Right ventricle myocardium superior (tissue), 1 donor: ENCODE measurements at regions not wholly inside any gene's neighbourhood (a gene's known extent, or its start where the extent isn't known, plus 50 kb on each side); places are given as distances from the start of the nearest gene placed in this dataset.

Experiments used
- ATAC-seq: fragments of 200-7000 bp; cut with Tn5 transposase; one replicate; pipeline ENCODE4 v1.9.1; 2020; ENCODE audit warnings: mild to moderate bottlenecking; ENCODE audit not compliant: poor library complexity
- DNase-seq: peaks from one replicate; pipeline ENCODE4 v3.0.0-alpha.2; 2020
- intact Hi-C: fragments of 100-400 bp; cut with DNase I; formaldehyde crosslinking; loops from one replicate; pipeline ENCODE4 v1.11.2; 2022
- donor health status: DM: no; HTN: yes; CAD: no; lungs with severe emphysema.

- no peak for ATAC-seq
- intact Hi-C loops: no loop called here
- no peak for DNase-seq
These were observed 153.4 kb downstream of the TMEM18 start for GRCh38 chr2:523698-524270.

GRCh38 chr2:522776-523175 is 154.4 kb downstream of the TMEM18 start:
- DNase-seq: no peak
- intact Hi-C loops: no loop called here
- ATAC-seq: no peak

GRCh38 chr2:521853-522530 is 155.2 kb downstream of the TMEM18 start:
- no peak for DNase-seq
- no peak for ATAC-seq
- intact Hi-C loops: no loop called here

- DNase-seq (no peak), ATAC-seq (no peak)
- intact Hi-C loops: no loop called here
These were observed 156.4 kb downstream of the TMEM18 start for GRCh38 chr2:520663-521340.

- intact Hi-C loops: no loop called here
These were observed 160.3 kb downstream of the TMEM18 start for GRCh38 chr2:516944-517343.

GRCh38 chr2:516131-516530 is 161.1 kb downstream of the TMEM18 start:
- intact Hi-C loops: no loop called here
- DNase-seq: no peak
- no peak for ATAC-seq

More at GRCh38 chr2:516944-517343, 160.3 kb downstream of the TMEM18 start:
- DNase-seq (no peak), ATAC-seq (no peak)

- ATAC-seq (no peak), DNase-seq (no peak)
- intact Hi-C loops: no loop called here
These were observed 161.6 kb downstream of the TMEM18 start for GRCh38 chr2:515441-516127.

GRCh38 chr2:513981-514706 is 163.1 kb downstream of the TMEM18 start:
- intact Hi-C loops: no loop called here
- no peak for ATAC-seq
- DNase-seq: no peak

- intact Hi-C loops: no loop called here
- ATAC-seq (no peak), DNase-seq (no peak)
These were observed 166.4 kb downstream of the TMEM18 start for GRCh38 chr2:510839-511238.

- no peak for ATAC-seq
- intact Hi-C loops: no loop called here
- DNase-seq: no peak
These were observed 167.3 kb downstream of the TMEM18 start for GRCh38 chr2:509888-510287.

GRCh38 chr2:508121-508520 is 169.1 kb downstream of the TMEM18 start:
- ATAC-seq (no peak), DNase-seq (no peak)
- intact Hi-C loops: no loop called here

- intact Hi-C loops: no loop called here
- DNase-seq (no peak), ATAC-seq (no peak)
These were observed 170.3 kb downstream of the TMEM18 start for GRCh38 chr2:506866-507265.

GRCh38 chr2:506451-506850 is 170.8 kb downstream of the TMEM18 start:
- DNase-seq (no peak), ATAC-seq (no peak)
- intact Hi-C loops: no loop called here

- intact Hi-C loops: no loop called here
- DNase-seq (no peak), ATAC-seq (no peak)
These were observed 171.3 kb downstream of the TMEM18 start for GRCh38 chr2:505941-506340.

GRCh38 chr2:503288-503999 is 173.8 kb downstream of the TMEM18 start:
- intact Hi-C loops: no loop called here

GRCh38 chr2:502831-503230 is 174.4 kb downstream of the TMEM18 start:
- intact Hi-C loops: no loop called here
- ATAC-seq (no peak), DNase-seq (no peak)

More at GRCh38 chr2:503288-503999, 173.8 kb downstream of the TMEM18 start:
- DNase-seq: no peak
- ATAC-seq: no peak

- no peak for DNase-seq
- intact Hi-C loops: no loop called here
- no peak for ATAC-seq
These were observed 175.5 kb downstream of the TMEM18 start for GRCh38 chr2:501667-502066.

GRCh38 chr2:501130-501529 is 176.1 kb downstream of the TMEM18 start:
- intact Hi-C loops: no loop called here
- DNase-seq (no peak), ATAC-seq (no peak)
